MM.1S (cell line): ENCODE measurements at regions not wholly inside any gene's neighbourhood (a gene's known extent, or its start where the extent isn't known, plus 50 kb on each side); places are given as distances from the start of the nearest gene placed in this dataset.

Experiments used
- DNase-seq: peaks from one replicate; pipeline ENCODE4 v3.0.0-alpha.2; 2015
- H2AFZ ChIP-seq: fragments of 300-600 bp; sonication (generic); 2 replicates; pipeline ENCODE4 v1.6.0; 2016; ENCODE audit warnings: antibody characterized with exemption, low read length
- H3F3A ChIP-seq: fragments of 300-600 bp; sonication (generic); 2 replicates; pipeline ENCODE4 v1.6.1; 2016; ENCODE audit warnings: mild to moderate bottlenecking, antibody characterized with exemption, low read length, moderate library complexity, mixed read lengths; ENCODE audit not compliant: insufficient read depth
- H3K27ac ChIP-seq: fragments of 300-600 bp; sonication (generic); 2 replicates; pipeline ENCODE4 v1.5.1; 2016; ENCODE audit warnings: mild to moderate bottlenecking, low read length
- H3K27me3 ChIP-seq: fragments of 300-600 bp; sonication (generic); replicated peaks from 2 replicates; pipeline ENCODE4 v1.6.0; 2016; ENCODE audit warnings: low read length; ENCODE audit not compliant: insufficient read depth
- H3K36me3 ChIP-seq: fragments of 300-600 bp; sonication (generic); replicated peaks from 2 replicates; pipeline ENCODE4 v1.6.1; 2016; ENCODE audit warnings: mild to moderate bottlenecking, low read length, mixed read lengths; ENCODE audit not compliant: insufficient read depth
- H3K4me1 ChIP-seq: fragments of 300-600 bp; sonication (generic); 2 replicates; pipeline ENCODE4 v1.6.1; 2016; ENCODE audit warnings: low read length, mixed read lengths
- H3K4me2 ChIP-seq: fragments of 300-600 bp; sonication (generic); 2 replicates; pipeline ENCODE4 v1.6.0; 2016; ENCODE audit warnings: low read depth, low read length
- H3K4me3 ChIP-seq: fragments of 300-600 bp; sonication (generic); 2 replicates; pipeline ENCODE4 v1.5.1; 2016; ENCODE audit warnings: low read length, mixed read lengths
- H3K79me2 ChIP-seq: fragments of 300-600 bp; sonication (generic); 2 replicates; pipeline ENCODE4 v1.6.1; 2016; ENCODE audit warnings: mixed run types, low read length, mixed read lengths
- H3K9ac ChIP-seq: fragments of 300-600 bp; sonication (generic); 2 replicates; pipeline ENCODE4 v1.6.1; 2016; ENCODE audit warnings: low read length, mixed read lengths
- H3K9me2 ChIP-seq: fragments of 300-600 bp; sonication (generic); replicated peaks from 2 replicates; pipeline ENCODE4 v1.6.1; 2016; ENCODE audit warnings: mild to moderate bottlenecking, low read length, mixed read lengths; ENCODE audit not compliant: insufficient read depth
- H3K9me3 ChIP-seq: fragments of 300-600 bp; sonication (generic); replicated peaks from 2 replicates; pipeline ENCODE4 v1.6.1; 2016; ENCODE audit warnings: mild to moderate bottlenecking, low read length, mixed read lengths; ENCODE audit not compliant: insufficient read depth
- H4K20me1 ChIP-seq: fragments of 300-600 bp; sonication (generic); 2 replicates; pipeline ENCODE4 v1.6.1; 2016; ENCODE audit warnings: mild to moderate bottlenecking, low read length, moderate library complexity, mixed read lengths; ENCODE audit not compliant: insufficient read depth
- CTCF ChIP-seq: fragments of 300-600 bp; sonication (generic); IDR thresholded peaks from 2 replicates; pipeline ENCODE4 v1.5.1; 2016; ENCODE audit warnings: antibody characterized with exemption, low read length, mixed read lengths
- EZH2 ChIP-seq: fragments of 300-600 bp; sonication (generic); optimal IDR thresholded peaks from 2 replicates; pipeline ENCODE3; 2017; ENCODE audit warnings: low read depth, mild to moderate bottlenecking, antibody characterized with exemption, low read length, mixed read lengths
- EZH2phosphoT487 ChIP-seq: fragments of 300-600 bp; sonication (generic); IDR thresholded peaks from 2 replicates; pipeline ENCODE4 v1.6.1; 2018; ENCODE audit warnings: antibody characterized with exemption, low read length

DNA sequence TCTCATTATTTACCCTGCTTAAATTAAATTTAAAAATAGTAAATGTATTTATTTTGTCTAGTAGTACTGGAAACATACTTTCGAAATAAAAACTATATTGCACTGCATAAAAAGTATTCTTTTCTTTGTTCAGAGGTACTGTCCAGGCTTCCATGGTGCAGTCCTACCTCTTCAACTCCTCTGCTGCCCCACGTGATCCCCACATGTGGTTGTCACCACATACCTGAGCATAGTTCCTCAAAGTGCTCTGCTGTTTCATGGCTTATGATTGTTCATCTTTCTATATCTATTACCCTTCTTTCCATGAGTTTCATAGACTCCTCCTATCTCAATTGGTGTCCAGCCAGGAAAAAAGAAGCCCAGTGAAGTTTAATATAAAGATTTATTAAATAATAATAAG is 317.5 kb upstream of the OR4E1 start:
- H3K4me2 ChIP-seq = no peak overlapping the region
- peak; percentile 25 for DNase-seq
- no peaks in the 10 kb centered on the region for H3K9me2 ChIP-seq
- H2AFZ ChIP-seq = no peak overlapping the region
- no peaks in the 10 kb centered on the region for H3K27me3 ChIP-seq
- H3K27ac ChIP-seq = no peak overlapping the region
- peaks cover 5% of the 10 kb centered on the region; the same call in 1 of the 2 replicates for H3K4me1 ChIP-seq
- TF ChIP-seq CTCF = no peak
- TF ChIP-seq EZH2phosphoT487 = no peak
- TF ChIP-seq EZH2 = no peak
- no peak overlapping the region for H3K4me3 ChIP-seq
- no peak overlapping the region for H3K9ac ChIP-seq
- no peaks in the 10 kb centered on the region for H4K20me1 ChIP-seq
- H3F3A ChIP-seq = no peaks in the 10 kb centered on the region; the same call in 1 of the 2 replicates
- H3K36me3 ChIP-seq = no peaks in the 10 kb centered on the region
- no peaks in the 10 kb centered on the region for H3K9me3 ChIP-seq
- H3K79me2 ChIP-seq = no peaks in the 10 kb centered on the region

DNA sequence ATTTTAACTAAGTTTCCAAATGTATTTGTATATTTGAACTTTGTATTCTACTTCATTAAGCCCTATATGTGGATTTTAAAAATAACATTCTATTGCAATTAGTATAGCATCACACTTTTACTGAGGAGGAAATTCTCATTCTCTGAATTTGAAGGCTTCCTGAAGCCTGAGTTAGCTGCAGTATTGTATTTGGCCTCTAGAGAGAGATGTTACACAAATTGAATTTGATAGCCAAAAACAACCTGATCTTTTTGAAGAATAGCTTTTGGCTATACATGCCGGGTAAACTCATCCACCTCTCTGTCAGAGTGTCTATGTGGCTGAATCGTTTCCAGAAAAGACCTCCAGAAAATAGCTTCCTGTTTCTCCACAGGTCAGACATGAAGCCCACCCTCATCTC is 316.5 kb upstream of the OR4E1 start:
- Histone ChIP-seq H3K27me3 (no peaks in the 10 kb centered on the region), H3K4me2 (no peak overlapping the region)
- DNase-seq = peak; percentile 25

GRCh38 chr14:21989090-21989489 is 315.5 kb upstream of the OR4E1 start:
- Histone ChIP-seq H3K9me2 (no peaks in the 10 kb centered on the region), H4K20me1 (no peaks in the 10 kb centered on the region), H3K27me3 (no peaks in the 10 kb centered on the region), H3K4me1 (peaks cover 5% of the 10 kb centered on the region; the same call in 1 of the 2 replicates), H3F3A (no peaks in the 10 kb centered on the region; the same call in 1 of the 2 replicates), H3K9me3 (no peaks in the 10 kb centered on the region), H3K79me2 (no peaks in the 10 kb centered on the region), H3K27ac (no peak overlapping the region), H2AFZ (no peak overlapping the region), H3K4me2 (no peak overlapping the region), H3K36me3 (no peaks in the 10 kb centered on the region), H3K9ac (no peak overlapping the region), H3K4me3 (no peak overlapping the region)
- no peak for DNase-seq
- no peak for TF ChIP-seq CTCF
- no peak for TF ChIP-seq EZH2phosphoT487
- no peak for TF ChIP-seq EZH2

More for the DNA sequence above, 316.5 kb upstream of the OR4E1 start:
- no peaks in the 10 kb centered on the region for H3K79me2 ChIP-seq
- H3K4me3 ChIP-seq = no peak overlapping the region
- no peak overlapping the region for H3K9ac ChIP-seq
- no peak overlapping the region for H3K27ac ChIP-seq
- no peaks in the 10 kb centered on the region; the same call in 1 of the 2 replicates for H3F3A ChIP-seq
- H3K9me3 ChIP-seq = no peaks in the 10 kb centered on the region
- peak; percentile 37 for TF ChIP-seq CTCF
- no peak for TF ChIP-seq EZH2phosphoT487
- H3K4me1 ChIP-seq = peaks cover 5% of the 10 kb centered on the region; the same call in 1 of the 2 replicates
- H4K20me1 ChIP-seq = no peaks in the 10 kb centered on the region
- no peaks in the 10 kb centered on the region for H3K9me2 ChIP-seq
- no peaks in the 10 kb centered on the region for H3K36me3 ChIP-seq
- no peak overlapping the region for H2AFZ ChIP-seq
